Keratinocyte (primary cell): ENCODE measurements at regions not wholly inside any gene's neighbourhood (a gene's known extent, or its start where the extent isn't known, plus 50 kb on each side); places are given as distances from the start of the nearest gene placed in this dataset.

ENCODE experiments used
- DNase-seq: peaks from one replicate; pipeline ENCODE4 v3.0.0-alpha.2; 2011; ENCODE audit warnings: low read depth, missing footprints, low spot score
- FAIRE-seq: peaks from 2 replicates; lab custom pipeline; 2011; peaks lifted over from hg19 to GRCh38; lab: Jason Lieb, UNC
- H2AFZ ChIP-seq: 2 replicates; pipeline ENCODE4 v1.6.0; 2012; ENCODE audit warnings: low read length, control low read depth, inconsistent platforms; ENCODE audit not compliant: control insufficient read depth
- H3K27ac ChIP-seq: 2 replicates; pipeline ENCODE4 v1.5.1; 2011; ENCODE audit warnings: low read length; ENCODE audit not compliant: control insufficient read depth, insufficient read depth
- H3K27me3 ChIP-seq: 3 replicates; pipeline ENCODE4 v1.6.0; 2011; ENCODE audit warnings: low read length; ENCODE audit not compliant: control insufficient read depth, insufficient read depth; ENCODE audit errors: extremely low read depth
- H3K36me3 ChIP-seq, 2 experiments: 2 replicates in 1 of 2; 3 replicates in 1 of 2; pipeline ENCODE4 v1.5.1; 2011; ENCODE audit warnings: low read length in 2 of 2, mild to moderate bottlenecking in 1 of 2; ENCODE audit not compliant: control insufficient read depth in 2 of 2, insufficient read depth in 2 of 2; ENCODE audit errors: extremely low read depth in 1 of 2
- H3K4me1 ChIP-seq: 3 replicates; pipeline ENCODE4 v1.5.1; 2011; ENCODE audit warnings: low read length; ENCODE audit not compliant: control insufficient read depth, insufficient read depth; ENCODE audit errors: extremely low read depth
- H3K4me2 ChIP-seq: 3 replicates; pipeline ENCODE4 v1.6.0; 2011; ENCODE audit warnings: low read depth, low read length; ENCODE audit not compliant: control insufficient read depth, insufficient read depth; ENCODE audit errors: extremely low read depth
- H3K4me3 ChIP-seq, 3 experiments: fragments of 200-600 bp in 1 of 3; sonication (generic) in 1 of 3; 2 replicates in 2 of 3; 3 replicates in 1 of 3; pipeline ENCODE4 v1.5.1; 2011 to 2016; ENCODE audit warnings: low read length in 3 of 3, mild to moderate bottlenecking in 3 of 3, control low read depth in 2 of 3, inconsistent platforms in 1 of 3, low read depth in 1 of 3, mixed read lengths in 1 of 3, mixed run types in 1 of 3, moderate library complexity in 1 of 3; ENCODE audit not compliant: control insufficient read depth in 2 of 3, insufficient read depth in 2 of 3; ENCODE audit errors: extremely low read depth in 1 of 3
- H3K79me2 ChIP-seq: 2 replicates; pipeline ENCODE4 v1.6.0; 2012; ENCODE audit warnings: low read length; ENCODE audit not compliant: control insufficient read depth, insufficient read depth
- H3K9ac ChIP-seq: 3 replicates; pipeline ENCODE4 v1.6.0; 2011; ENCODE audit warnings: low read length; ENCODE audit not compliant: control insufficient read depth, insufficient read depth; ENCODE audit errors: extremely low read depth
- H3K9me1 ChIP-seq: 3 replicates; pipeline ENCODE4 v1.6.0; 2011; ENCODE audit warnings: low read length; ENCODE audit not compliant: control insufficient read depth, insufficient read depth; ENCODE audit errors: extremely low read depth
- H3K9me3 ChIP-seq: 2 replicates; pipeline ENCODE4 v1.5.1; 2012; ENCODE audit warnings: low read depth, low read length; ENCODE audit not compliant: control insufficient read depth
- H4K20me1 ChIP-seq: 3 replicates; pipeline ENCODE4 v1.6.0; 2011; ENCODE audit warnings: low read length; ENCODE audit not compliant: control insufficient read depth, insufficient read depth; ENCODE audit errors: extremely low read depth
- EZH2 ChIP-seq: IDR thresholded peaks from one replicate; pipeline ENCODE4 v1.6.1; 2012; ENCODE audit warnings: inconsistent platforms, mild to moderate bottlenecking, low read length, moderate library complexity
- dilution Hi-C: fragments of 300-500 bp; cut with MboI; formaldehyde crosslinking; loops from one replicate; pipeline ENCODE4 v1.7.0; 2020; ENCODE audit warnings: low sequenced_read_pairs; ENCODE audit not compliant: extremely low pct_ligation_motif_present
- TF ChIP-seq, protein P1 (sequence below), 3 experiments: IDR thresholded peaks in 1 of 3; conservative IDR thresholded peaks in 1 of 3; optimal IDR thresholded peaks in 1 of 3; 2 replicates in 2 of 3; 3 replicates in 1 of 3; pipeline versions ENCODE3 to v1.5.1; 2011; ENCODE audit warnings: low read length in 3 of 3, mild to moderate bottlenecking in 3 of 3, moderate library complexity in 2 of 3, control low read depth in 1 of 3, inconsistent platforms in 1 of 3; ENCODE audit not compliant: insufficient read depth in 2 of 3; ENCODE audit errors: extremely low read depth in 1 of 3

- Histone ChIP-seq H3K4me1 (no peaks in the 10 kb centered on the region), H3K79me2 (no peaks in the 10 kb centered on the region), H3K4me3 (no peak overlapping the region), H3K36me3 (no peaks in the 10 kb centered on the region), H2AFZ (no peak overlapping the region), H3K9me1 (no peaks in the 10 kb centered on the region), H4K20me1 (no peaks in the 10 kb centered on the region), H3K4me2 (no peak overlapping the region), H3K27ac (no peak overlapping the region), H3K9ac (no peak overlapping the region), H3K9me3 (no peaks in the 10 kb centered on the region), H3K27me3 (no peaks in the 10 kb centered on the region)
- no peak for TF ChIP-seq EZH2
- TF ChIP-seq, protein P1, sequence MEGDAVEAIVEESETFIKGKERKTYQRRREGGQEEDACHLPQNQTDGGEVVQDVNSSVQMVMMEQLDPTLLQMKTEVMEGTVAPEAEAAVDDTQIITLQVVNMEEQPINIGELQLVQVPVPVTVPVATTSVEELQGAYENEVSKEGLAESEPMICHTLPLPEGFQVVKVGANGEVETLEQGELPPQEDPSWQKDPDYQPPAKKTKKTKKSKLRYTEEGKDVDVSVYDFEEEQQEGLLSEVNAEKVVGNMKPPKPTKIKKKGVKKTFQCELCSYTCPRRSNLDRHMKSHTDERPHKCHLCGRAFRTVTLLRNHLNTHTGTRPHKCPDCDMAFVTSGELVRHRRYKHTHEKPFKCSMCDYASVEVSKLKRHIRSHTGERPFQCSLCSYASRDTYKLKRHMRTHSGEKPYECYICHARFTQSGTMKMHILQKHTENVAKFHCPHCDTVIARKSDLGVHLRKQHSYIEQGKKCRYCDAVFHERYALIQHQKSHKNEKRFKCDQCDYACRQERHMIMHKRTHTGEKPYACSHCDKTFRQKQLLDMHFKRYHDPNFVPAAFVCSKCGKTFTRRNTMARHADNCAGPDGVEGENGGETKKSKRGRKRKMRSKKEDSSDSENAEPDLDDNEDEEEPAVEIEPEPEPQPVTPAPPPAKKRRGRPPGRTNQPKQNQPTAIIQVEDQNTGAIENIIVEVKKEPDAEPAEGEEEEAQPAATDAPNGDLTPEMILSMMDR (optimal IDR thresholded peaks at IDR 0.05 in 1 of 3, IDR thresholded peaks at IDR 0.05 in 1 of 3, conservative IDR thresholded peaks at IDR 0.05 in 1 of 3; ENCODE audit: extremely low read depth in 1 of 3, insufficient read depth in 2 of 3, low read length in 3 of 3): no peak
- dilution Hi-C loops: no loop called here
- no peak for DNase-seq
- no peak for FAIRE-seq
These were observed 1557.2 kb upstream of the ZEB2 start for GRCh38 chr2:146077156-146077555.

DNA sequence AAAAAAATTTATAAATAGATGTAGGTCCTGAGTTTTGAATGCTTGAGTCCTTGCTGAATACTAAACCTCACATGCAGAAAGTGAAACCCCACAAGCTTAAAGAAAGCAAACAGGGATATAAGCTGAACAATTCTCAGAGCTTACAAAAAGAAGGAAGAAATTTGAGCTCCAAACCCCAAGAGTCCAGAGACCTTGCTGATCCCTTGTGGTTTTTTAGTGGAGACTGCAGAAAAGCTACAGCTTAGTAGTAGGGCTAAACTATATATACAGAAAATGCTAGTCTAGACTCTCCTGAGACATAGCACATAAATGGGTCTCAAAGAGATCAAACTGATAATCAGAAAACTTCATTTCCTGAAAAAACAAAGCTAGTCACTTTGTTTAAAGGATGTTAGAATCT, 1548.1 kb upstream of the ZEB2 start:
- dilution Hi-C loops: no loop called here
- Histone ChIP-seq H3K36me3 (no peaks in the 10 kb centered on the region), H3K4me2 (no peak overlapping the region), H3K27ac (no peak overlapping the region), H2AFZ (no peak overlapping the region), H3K9ac (no peak overlapping the region), H4K20me1 (no peaks in the 10 kb centered on the region), H3K4me1 (no peaks in the 10 kb centered on the region), H3K79me2 (no peaks in the 10 kb centered on the region), H3K9me1 (no peaks in the 10 kb centered on the region), H3K27me3 (no peaks in the 10 kb centered on the region), H3K4me3 (no peak overlapping the region), H3K9me3 (no peaks in the 10 kb centered on the region)
- DNase-seq: no peak
- no peak for FAIRE-seq
- TF ChIP-seq, protein P1 (optimal IDR thresholded peaks at IDR 0.05 in 1 of 3, IDR thresholded peaks at IDR 0.05 in 1 of 3, conservative IDR thresholded peaks at IDR 0.05 in 1 of 3; ENCODE audit: extremely low read depth in 1 of 3, insufficient read depth in 2 of 3, low read length in 3 of 3): no peak
- TF ChIP-seq EZH2: no peak
